HL-60/S4 treated with phorbol 12-myristate 13-acetate at 8.2 ng/mL for 4 days and 3 days (cell line): ENCODE measurements at regions not wholly inside any gene's neighbourhood (a gene's known extent, or its start where the extent isn't known, plus 50 kb on each side); places are given as distances from the start of the nearest gene placed in this dataset.

ENCODE experiments used
- in situ Hi-C: fragments of 300-500 bp; cut with MboI; formaldehyde crosslinking; loops from 2 replicates; pipeline ENCODE4 v1.15.0; 2022; ENCODE audit warnings: low sequenced_read_pairs

- in situ Hi-C loops = no loop called here
These were observed 204.8 kb upstream of the HS6ST1 start for GRCh38 chr2:128523457-128523856.

- in situ Hi-C loops = no loop called here
These were observed 205.5 kb upstream of the HS6ST1 start for GRCh38 chr2:128524183-128524582.

- in situ Hi-C loops = no loop called here
These were observed 207.0 kb upstream of the HS6ST1 start for GRCh38 chr2:128525653-128526052.

- in situ Hi-C loops = no loop called here
These were observed 207.8 kb upstream of the HS6ST1 start for GRCh38 chr2:128526455-128526976.

- in situ Hi-C loops = no loop called here
These were observed 209.5 kb upstream of the HS6ST1 start for GRCh38 chr2:128528133-128528532.

- in situ Hi-C loops = no loop called here
These were observed 211.4 kb upstream of the HS6ST1 start for GRCh38 chr2:128530025-128530573.

- in situ Hi-C loops = no loop called here
These were observed 213.2 kb upstream of the HS6ST1 start for GRCh38 chr2:128531856-128532255.

GRCh38 chr2:128533101-128533500 lies 214.4 kb upstream of the HS6ST1 start:
- in situ Hi-C loops = no loop called here

GRCh38 chr2:128534688-128535392 lies 216.2 kb upstream of the HS6ST1 start:
- in situ Hi-C loops = no loop called here

GRCh38 chr2:128535953-128536352 lies 217.3 kb upstream of the HS6ST1 start:
- in situ Hi-C loops = no loop called here

GRCh38 chr2:128536925-128537620 lies 218.4 kb upstream of the HS6ST1 start:
- in situ Hi-C loops = no loop called here

- in situ Hi-C loops = no loop called here
These were observed 219.0 kb upstream of the HS6ST1 start for GRCh38 chr2:128537646-128538045.

GRCh38 chr2:128538396-128538795 lies 219.7 kb upstream of the HS6ST1 start:
- in situ Hi-C loops = no loop called here

GRCh38 chr2:128540670-128541069 lies 222.0 kb upstream of the HS6ST1 start:
- in situ Hi-C loops = no loop called here

- in situ Hi-C loops = no loop called here
These were observed 222.8 kb upstream of the HS6ST1 start for GRCh38 chr2:128541448-128541847.

GRCh38 chr2:128543036-128543435 lies 224.4 kb upstream of the HS6ST1 start:
- in situ Hi-C loops = no loop called here

GRCh38 chr2:128543646-128544045 lies 225.0 kb upstream of the HS6ST1 start:
- in situ Hi-C loops = no loop called here

GRCh38 chr2:128544321-128545037 lies 225.8 kb upstream of the HS6ST1 start:
- in situ Hi-C loops = no loop called here

GRCh38 chr2:128545085-128545484 lies 226.4 kb upstream of the HS6ST1 start:
- in situ Hi-C loops = no loop called here

- in situ Hi-C loops = no loop called here
These were observed 227.2 kb upstream of the HS6ST1 start for GRCh38 chr2:128545829-128546228.

- in situ Hi-C loops = no loop called here
These were observed 229.0 kb upstream of the HS6ST1 start for GRCh38 chr2:128547667-128548066.
